Anterior cingulate cortex (tissue), 58 donors: ENCODE measurements at regions not wholly inside any gene's neighbourhood (a gene's known extent, or its start where the extent isn't known, plus 50 kb on each side); places are given as distances from the start of the nearest gene placed in this dataset.

Experiments
- DNase-seq, 58 donors: peaks; one replicate each; lab custom pipeline; 2025; lab: John Stamatoyannopoulos, UW

GRCh38 chr3:116920826-116921610 lies 211.4 kb downstream of the TUSC7 start:
- DNase-seq = no peak

GRCh38 chr3:116927918-116928317 lies 218.3 kb downstream of the TUSC7 start:
- DNase-seq = no peak

- DNase-seq = no peak
These were observed 220.1 kb downstream of the TUSC7 start for GRCh38 chr3:116929505-116930222.

- no peak for DNase-seq
These were observed 221.2 kb downstream of the TUSC7 start for GRCh38 chr3:116930786-116931185.

- DNase-seq = no peak
These were observed 229.5 kb downstream of the TUSC7 start for GRCh38 chr3:116939091-116939490.

GRCh38 chr3:116939550-116939949 lies 230.0 kb downstream of the TUSC7 start:
- no peak for DNase-seq

- no peak for DNase-seq
These were observed 231.1 kb downstream of the TUSC7 start for GRCh38 chr3:116940719-116941118.

GRCh38 chr3:116946376-116946775 lies 236.8 kb downstream of the TUSC7 start:
- no peak for DNase-seq

- DNase-seq = no peak
These were observed 237.6 kb downstream of the TUSC7 start for GRCh38 chr3:116947148-116947547.

GRCh38 chr3:116947809-116948208 lies 238.2 kb downstream of the TUSC7 start:
- peak in 1 of 58 donors; percentile 7 for DNase-seq

GRCh38 chr3:116950301-116951055 lies 240.9 kb downstream of the TUSC7 start:
- peak in 22 of 58 donors; percentile 1 to 53 (median 13) for DNase-seq

GRCh38 chr3:116951610-116952009 lies 242.0 kb downstream of the TUSC7 start:
- DNase-seq = peak in 1 of 58 donors; percentile 3

- no peak for DNase-seq
These were observed 248.7 kb downstream of the TUSC7 start for GRCh38 chr3:116958291-116958690.

GRCh38 chr3:116961106-116961505 lies 251.5 kb downstream of the TUSC7 start:
- no peak for DNase-seq

- DNase-seq = no peak
These were observed 254.2 kb downstream of the TUSC7 start for GRCh38 chr3:116963802-116964201.

- no peak for DNase-seq
These were observed 257.1 kb downstream of the TUSC7 start for GRCh38 chr3:116966649-116967048.

GRCh38 chr3:116969135-116969534 lies 259.6 kb downstream of the TUSC7 start:
- no peak for DNase-seq

GRCh38 chr3:116969646-116970045 lies 260.1 kb downstream of the TUSC7 start:
- no peak for DNase-seq

- DNase-seq = no peak
These were observed 262.0 kb downstream of the TUSC7 start for GRCh38 chr3:116971531-116971930.

GRCh38 chr3:116974702-116975101 lies 265.1 kb downstream of the TUSC7 start:
- DNase-seq = no peak

- no peak for DNase-seq
These were observed 267.9 kb downstream of the TUSC7 start for GRCh38 chr3:116977441-116977840.
